Panc1 (cell line): ENCODE measurements at regions not wholly inside any gene's neighbourhood (a gene's known extent, or its start where the extent isn't known, plus 50 kb on each side); places are given as distances from the start of the nearest gene placed in this dataset.

Experiments used
- ATAC-seq: fragments of 200-7000 bp; cut with Tn5 transposase; 2 replicates; pipeline ENCODE4 v1.9.1; 2020; ENCODE audit warnings: mild to moderate bottlenecking, moderate library complexity
- BruUV-seq: library from RNA; stranded (reverse); fragments of 400-500 nt; replicated peaks from 2 replicates; lab custom pipeline; 2021; lab: Mats Ljungman, UMichigan
- CTCF ChIA-PET: fragments of 300-600 bp; sonication (Branson Sonifier 250); formaldehyde crosslinking; loops from one replicate; lab custom pipeline; 2022; ENCODE audit warnings: antibody characterized with exemption; lab: Charles Lee
- POLR2A ChIA-PET: fragments of 300-600 bp; sonication (Branson Sonifier 250); formaldehyde crosslinking; loops from one replicate; lab custom pipeline; 2022; ENCODE audit warnings: antibody characterized with exemption; lab: Charles Lee
- DNase-seq: peaks from one replicate; pipeline ENCODE4 v3.0.0-alpha.2; 2010; ENCODE audit warnings: low read depth, low spot score
- H3K27ac ChIP-seq: 2 replicates; pipeline ENCODE4 v1.5.1; 2011; ENCODE audit warnings: mild to moderate bottlenecking, low read length, inconsistent platforms
- H3K27me3 ChIP-seq: fragments of 200-500 bp; sonication (Bioruptor generic); 2 replicates; pipeline ENCODE4 v1.6.0; 2014; ENCODE audit warnings: low read length, inconsistent platforms; ENCODE audit not compliant: control insufficient read depth, insufficient read depth
- H3K36me3 ChIP-seq: fragments of 200-500 bp; sonication (Bioruptor generic); 2 replicates; pipeline ENCODE4 v1.5.1; 2014; ENCODE audit warnings: inconsistent platforms, mild to moderate bottlenecking, low read length, moderate library complexity; ENCODE audit not compliant: control insufficient read depth, insufficient read depth
- H3K4me1 ChIP-seq: 2 replicates; pipeline ENCODE4 v1.5.1; 2011; ENCODE audit warnings: inconsistent platforms, mild to moderate bottlenecking, low read length, moderate library complexity; ENCODE audit not compliant: control insufficient read depth, insufficient read depth
- H3K4me3 ChIP-seq, 2 experiments: 2 replicates each; pipeline ENCODE4 v1.5.1; 2011 to 2012; ENCODE audit warnings: low read depth in 2 of 2, low read length in 2 of 2, mild to moderate bottlenecking in 2 of 2, inconsistent platforms in 1 of 2, moderate library complexity in 1 of 2
- H3K9me3 ChIP-seq: fragments of 200-500 bp; sonication (Bioruptor generic); 2 replicates; pipeline ENCODE4 v1.5.1; 2014; ENCODE audit warnings: low read depth, mild to moderate bottlenecking, inconsistent platforms, low read length, moderate library complexity; ENCODE audit not compliant: control insufficient read depth, insufficient read depth
- CTCF ChIP-seq: fragments of 450-650 bp; IDR thresholded peaks from 2 replicates; pipeline ENCODE4 v1.5.1; 2017; ENCODE audit warnings: mild to moderate bottlenecking
- POLR2AphosphoS5 ChIP-seq: IDR thresholded peaks from 2 replicates; pipeline ENCODE4 v1.6.1; 2012; ENCODE audit warnings: mild to moderate bottlenecking, low read depth, low read length, moderate library complexity
- REST ChIP-seq, 2 experiments: IDR thresholded peaks; 2 replicates each; pipeline ENCODE4 v1.6.1; 2011 to 2012; ENCODE audit warnings: low read depth in 2 of 2, control low read depth in 1 of 2, low read length in 1 of 2, mild to moderate bottlenecking in 1 of 2, moderate library complexity in 1 of 2; ENCODE audit not compliant: insufficient read depth in 1 of 2
- SIN3A ChIP-seq: IDR thresholded peaks from 2 replicates; pipeline ENCODE4 v1.6.1; 2012; ENCODE audit warnings: low read depth, mild to moderate bottlenecking, low read length, moderate library complexity, borderline replicate concordance; ENCODE audit not compliant: insufficient read depth
- TCF7L2 ChIP-seq: IDR thresholded peaks from 2 replicates; pipeline ENCODE4 v1.6.1; 2011; ENCODE audit warnings: mild to moderate bottlenecking, low read depth, low read length, inconsistent platforms
- in situ Hi-C: cut with HindIII; loops from 2 replicates; pipeline ENCODE4 v1.10.0; 2016; ENCODE audit warnings: low sequenced_read_pairs, low pct_unique_long_range_greater_than_20kb
- intact Hi-C: fragments of 100-400 bp; cut with micrococcal nuclease; formaldehyde crosslinking; loops from one replicate; pipeline ENCODE4 v1.10.0; 2022; ENCODE audit not compliant: unreplicated experiment

- no TSS peak for BruUV-seq
These were observed 97.5 kb upstream of the GATB start for GRCh38 chr4:151858356-151858755.

GRCh38 chr4:151857368-151857767 is 96.6 kb upstream of the GATB start:
- intact Hi-C loops = no loop called here
- DNase-seq = no peak
- CTCF ChIA-PET = no interaction called here
- Histone ChIP-seq H3K27me3 (0 out of 2 replicates have a peak, but pooled peaks cover 3% of the 10 kb centered on the region), H3K4me3 (no peak overlapping the region), H3K36me3 (no peaks in the 10 kb centered on the region), H3K27ac (no peak overlapping the region), H3K4me1 (no peaks in the 10 kb centered on the region), H3K9me3 (no peaks in the 10 kb centered on the region)
- no TSS peak for BruUV-seq
- TF ChIP-seq REST (IDR thresholded peaks at IDR 0.05; ENCODE audit: insufficient read depth in 1 of 2, low read depth in 2 of 2, low read length in 1 of 2) (no peak), SIN3A (no peak), CTCF (no peak), TCF7L2 (no peak), POLR2AphosphoS5 (no peak)
- POLR2A ChIA-PET = no interaction called here
- in situ Hi-C loops = no loop called here
- ATAC-seq = no peak

More at GRCh38 chr4:151858356-151858755, 97.5 kb upstream of the GATB start:
- DNase-seq = no peak
- Histone ChIP-seq H3K27ac (no peak overlapping the region), H3K9me3 (no peaks in the 10 kb centered on the region), H3K4me1 (no peaks in the 10 kb centered on the region), H3K27me3 (0 out of 2 replicates have a peak, but pooled peaks cover 3% of the 10 kb centered on the region), H3K4me3 (no peak overlapping the region), H3K36me3 (no peaks in the 10 kb centered on the region)
- in situ Hi-C loops (no loop called here), intact Hi-C loops (no loop called here)
- ChIA-PET CTCF (no interaction called here), POLR2A (no interaction called here)
- no peak for ATAC-seq
- TF ChIP-seq CTCF (no peak), REST (IDR thresholded peaks at IDR 0.05; ENCODE audit: insufficient read depth in 1 of 2, low read depth in 2 of 2, low read length in 1 of 2) (no peak), TCF7L2 (no peak), POLR2AphosphoS5 (no peak), SIN3A (no peak)
